ENCODE measurements at regions not wholly inside any gene's neighbourhood (a gene's known extent, or its start where the extent isn't known, plus 50 kb on each side); places are given as distances from the start of the nearest gene placed in this dataset.
"Not testable (repeated sequence)": the region's sequence is repeated elsewhere in the genome, so short reads cannot be mapped to it uniquely, and the experiment has no call there.

DNA sequence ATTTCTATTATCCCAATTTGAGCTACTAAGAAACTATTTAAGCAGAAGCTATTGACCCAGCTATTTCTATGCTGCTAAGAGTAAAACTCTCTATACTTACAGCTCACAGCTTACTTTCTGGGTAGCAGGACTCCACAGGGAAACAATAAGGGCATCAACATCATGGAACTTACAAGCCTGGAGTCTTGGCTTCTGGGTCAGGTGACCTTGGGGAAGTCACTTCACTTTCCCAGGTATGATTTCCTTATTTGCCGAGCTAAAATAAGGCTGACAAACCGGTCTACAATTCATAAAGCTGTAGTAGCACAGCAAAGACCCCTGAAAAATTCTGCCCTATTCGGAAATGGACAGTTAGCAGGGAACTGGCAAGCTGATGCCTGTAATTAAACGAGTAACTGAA lies 278.3 kb upstream of the NR2F2 start:
- no peak for DNase-seq

- no peak for DNase-seq
These were observed 277.9 kb upstream of the NR2F2 start for GRCh38 chr15:96052572-96053030.

DNA sequence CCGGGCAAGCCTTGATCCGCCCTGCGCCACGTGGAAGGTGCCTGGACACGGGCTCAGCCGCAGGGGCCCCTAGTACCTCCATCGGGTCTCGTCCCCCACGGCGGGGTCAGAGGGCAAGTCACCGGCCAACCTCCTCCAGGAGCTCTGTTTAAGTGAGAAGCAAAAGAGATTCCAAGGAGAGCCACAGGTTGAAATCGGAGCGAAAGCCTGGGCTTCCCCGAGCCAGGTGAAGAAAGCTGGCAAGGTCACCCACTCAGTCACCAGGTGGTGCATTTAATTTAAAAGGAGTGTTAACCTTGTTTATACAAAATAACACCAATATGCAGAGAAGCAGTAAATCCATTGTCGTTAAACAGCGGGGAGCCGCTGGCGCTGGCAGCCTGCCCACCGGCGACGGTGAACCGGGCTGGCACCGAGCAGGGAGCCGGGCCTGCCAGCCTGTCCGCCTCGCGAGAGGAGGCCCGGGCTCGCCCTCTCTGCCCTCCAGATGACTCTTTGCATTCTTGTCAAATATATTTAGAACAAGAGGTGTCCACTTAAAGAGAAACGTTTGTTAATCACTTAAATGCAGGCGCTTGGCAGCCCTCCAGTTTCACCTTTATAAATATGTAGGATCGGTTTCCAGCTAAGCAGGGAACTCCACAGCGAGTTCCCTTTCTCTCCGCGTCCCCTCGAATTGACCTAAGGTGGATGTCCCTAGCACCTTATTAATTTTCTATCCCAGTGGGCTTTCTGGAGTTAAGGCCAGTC lies 277.3 kb upstream of the NR2F2 start:
- DNase-seq: no peak

DNA sequence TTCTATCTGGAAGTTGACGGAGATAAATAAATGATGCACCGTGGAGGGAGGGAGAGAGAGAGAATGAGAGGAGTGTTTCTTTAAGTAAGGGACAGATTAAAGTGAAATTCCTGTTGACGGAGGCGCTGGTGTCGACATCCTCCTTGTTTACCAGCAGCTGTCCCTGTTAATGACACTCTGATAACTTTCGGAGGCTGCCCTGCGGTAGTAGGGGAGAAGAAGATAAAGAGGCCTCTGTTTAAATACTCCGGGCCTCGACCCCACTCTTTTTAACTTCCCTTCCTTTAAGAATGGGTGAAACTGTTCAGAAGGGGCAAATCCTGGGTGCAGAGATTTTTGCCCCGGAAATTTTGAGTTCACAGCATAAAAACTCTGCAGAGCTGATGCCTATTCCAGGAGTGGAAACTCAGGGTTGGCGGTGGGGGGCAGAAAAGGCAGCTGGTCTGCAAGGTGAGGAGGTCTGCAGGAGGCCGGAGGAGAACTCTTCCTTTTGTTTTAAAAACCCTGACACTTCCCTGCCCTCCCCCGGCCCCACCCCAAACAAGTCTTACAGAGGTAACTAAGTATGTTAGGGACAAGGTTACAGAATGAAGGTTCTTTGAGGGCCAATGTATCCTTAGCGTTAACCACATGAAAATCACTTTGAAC lies 276.6 kb upstream of the NR2F2 start:
- DNase-seq: no peak

DNA sequence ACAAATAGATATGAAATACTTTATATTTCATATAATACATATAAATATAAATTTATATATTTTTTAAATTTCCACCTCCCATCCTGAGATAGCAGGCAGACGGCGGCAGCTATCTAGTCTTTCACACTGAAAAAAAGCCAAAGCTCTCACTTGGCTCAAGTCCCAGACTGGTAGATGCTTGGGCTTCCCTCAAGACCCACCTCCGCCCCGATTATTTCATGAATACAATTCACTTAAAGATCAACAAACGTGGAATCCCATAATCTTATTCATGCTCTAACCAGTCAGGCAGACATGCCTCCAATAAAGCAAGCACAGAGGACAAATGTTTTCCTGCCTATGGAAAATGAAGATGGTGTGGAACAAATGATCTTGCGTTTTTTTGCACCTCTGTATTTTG lies 275.9 kb upstream of the NR2F2 start:
- no peak for DNase-seq

DNA sequence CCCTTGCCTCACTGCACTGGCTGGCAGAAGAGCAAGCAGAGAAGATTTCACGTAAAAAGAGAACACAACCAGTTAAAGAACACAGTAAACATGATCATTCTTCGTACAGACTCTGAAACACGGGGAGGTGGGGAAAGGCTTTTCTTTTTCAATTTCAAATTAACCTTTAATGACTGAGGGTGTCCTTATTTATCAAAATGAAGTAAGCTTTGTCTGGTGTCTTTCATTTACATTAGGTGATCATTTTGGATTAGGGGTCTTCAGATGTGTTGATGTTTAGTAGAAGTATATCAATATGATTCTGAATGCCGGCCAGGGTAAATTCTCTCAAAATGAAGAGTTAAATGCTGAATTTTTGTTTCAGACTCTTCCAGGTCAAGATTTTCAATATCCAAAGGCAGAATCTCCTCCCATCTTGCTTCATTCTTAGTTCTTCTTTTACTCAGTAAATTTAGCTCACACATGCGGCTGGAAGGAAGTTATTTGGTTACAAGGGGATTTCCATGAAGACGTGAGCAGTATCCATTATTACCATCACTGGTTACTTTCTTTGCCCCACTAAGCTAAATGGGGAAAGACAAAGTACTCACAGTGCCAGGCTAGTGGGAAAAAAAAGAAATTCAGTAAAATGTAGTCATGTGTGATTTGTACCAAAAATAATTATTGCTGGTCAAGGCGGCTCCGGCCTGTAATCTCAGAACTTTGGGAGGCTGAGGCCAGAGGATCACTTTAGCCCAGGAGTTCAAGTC lies 272.2 kb upstream of the NR2F2 start:
- DNase-seq: no peak

GRCh38 chr15:96058852-96059103 lies 271.7 kb upstream of the NR2F2 start:
- not testable (repeated sequence) for DNase-seq

DNA sequence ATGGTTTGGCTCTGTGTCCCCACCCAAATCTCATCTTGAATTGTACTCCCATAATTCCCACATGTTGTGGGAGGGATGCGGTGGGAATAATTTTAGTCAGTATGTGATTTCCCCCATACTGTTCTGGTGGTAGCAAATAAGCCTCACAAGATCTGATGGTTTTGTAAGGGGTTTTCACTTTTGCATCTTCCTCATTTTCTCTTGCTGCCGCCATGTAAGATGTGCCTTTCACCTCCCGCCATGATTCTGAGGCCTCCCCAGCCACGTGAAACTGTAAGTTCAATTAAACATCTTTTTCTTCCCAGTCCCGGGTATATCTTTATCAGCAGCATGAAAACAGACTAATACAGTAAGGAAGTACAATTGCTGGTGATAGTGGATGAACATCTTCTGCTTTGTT lies 269.9 kb upstream of the NR2F2 start:
- DNase-seq: not testable (repeated sequence)

GRCh38 chr15:96064351-96064756 lies 266.1 kb upstream of the NR2F2 start:
- no peak for DNase-seq

DNA sequence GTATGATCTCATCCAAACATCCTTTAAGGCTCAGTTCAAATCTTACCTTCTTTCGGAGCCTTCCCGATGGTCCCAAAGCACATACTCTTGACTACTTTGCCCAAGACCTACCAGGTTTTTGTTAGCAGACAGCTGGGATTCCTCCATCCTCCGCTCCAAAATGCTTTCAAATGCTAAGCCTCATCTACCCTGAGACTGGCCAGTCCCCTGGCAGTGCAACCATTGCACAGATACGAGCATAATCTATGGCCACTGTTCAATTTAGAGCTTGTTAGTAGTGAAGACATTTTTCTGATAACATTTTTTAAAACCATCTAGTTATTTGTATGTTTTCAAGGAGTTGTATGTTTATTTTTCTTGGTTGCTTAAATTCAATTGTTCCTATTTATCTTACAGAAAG lies 264.4 kb upstream of the NR2F2 start:
- DNase-seq: no peak

- no peak for DNase-seq
These were observed 263.5 kb upstream of the NR2F2 start for GRCh38 chr15:96066852-96067495.

- no peak for DNase-seq
These were observed 262.8 kb upstream of the NR2F2 start for GRCh38 chr15:96067677-96068076.

GRCh38 chr15:96068897-96069296 lies 261.6 kb upstream of the NR2F2 start:
- no peak for DNase-seq

- DNase-seq: no peak
These were observed 259.9 kb upstream of the NR2F2 start for GRCh38 chr15:96070636-96071035.

DNA sequence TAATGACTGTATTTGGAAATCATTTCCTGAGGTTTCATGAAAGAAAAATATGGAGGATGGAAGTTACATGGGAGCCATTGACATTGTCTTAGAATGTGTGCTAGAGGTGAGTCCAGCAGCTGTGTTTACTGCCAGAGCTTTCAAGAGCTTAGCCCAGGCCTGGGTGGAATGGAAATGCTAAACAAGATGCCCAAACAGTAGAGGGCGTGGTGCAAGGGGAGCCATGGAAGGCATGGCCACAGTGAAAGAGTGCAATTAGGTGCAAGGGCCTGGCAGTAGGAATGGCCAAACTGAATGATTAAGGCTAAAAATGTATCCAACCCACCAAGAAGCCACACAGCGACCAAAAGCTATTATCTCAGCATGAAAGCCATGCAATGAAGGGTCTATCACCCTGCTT lies 257.7 kb upstream of the NR2F2 start:
- DNase-seq: no peak

- DNase-seq: no peak
These were observed 256.6 kb upstream of the NR2F2 start for GRCh38 chr15:96073908-96074307.

GRCh38 chr15:96075895-96076294 lies 254.6 kb upstream of the NR2F2 start:
- no peak for DNase-seq

DNA sequence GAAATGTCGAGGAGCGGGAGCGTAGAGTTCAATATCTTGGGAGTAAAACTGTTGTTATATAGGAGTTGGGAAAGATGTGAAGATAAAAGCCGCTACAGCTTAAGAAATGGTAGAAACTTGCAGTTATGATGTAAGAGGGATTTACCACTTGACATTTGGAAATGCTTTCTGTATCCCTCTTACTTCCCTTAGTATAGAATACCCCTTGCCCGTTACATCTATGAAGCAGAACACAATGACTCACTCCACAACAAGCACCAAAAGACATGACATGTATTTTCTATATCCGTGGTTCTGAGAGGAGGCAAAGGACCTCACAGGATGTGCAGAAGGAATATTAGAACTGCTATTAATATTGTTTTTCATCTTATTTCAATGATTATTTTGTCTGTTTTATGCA lies 254.2 kb upstream of the NR2F2 start:
- DNase-seq: no peak

DNA sequence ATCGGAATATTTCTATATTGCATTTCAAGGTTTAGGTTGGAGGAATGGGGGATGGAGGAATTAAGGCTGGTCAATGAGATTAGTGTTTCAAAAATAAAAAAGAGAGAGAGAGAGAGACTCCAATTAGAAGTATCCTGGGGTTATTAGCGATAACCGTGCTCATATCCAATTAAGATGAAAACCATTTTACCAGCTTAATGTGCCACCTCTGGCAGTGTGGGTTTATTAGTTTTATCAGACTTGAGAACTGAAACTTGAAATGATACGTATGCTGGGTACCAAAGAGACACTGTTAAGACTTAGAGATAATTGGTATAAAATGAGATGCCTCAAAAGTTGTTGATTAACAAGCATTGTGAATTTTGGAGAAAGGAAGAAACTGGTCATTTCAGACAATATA lies 251.5 kb upstream of the NR2F2 start:
- no peak for DNase-seq

- DNase-seq: no peak
These were observed 250.6 kb upstream of the NR2F2 start for GRCh38 chr15:96079882-96080281.

GRCh38 chr15:96086164-96086563 lies 244.3 kb upstream of the NR2F2 start:
- no peak for DNase-seq

DNA sequence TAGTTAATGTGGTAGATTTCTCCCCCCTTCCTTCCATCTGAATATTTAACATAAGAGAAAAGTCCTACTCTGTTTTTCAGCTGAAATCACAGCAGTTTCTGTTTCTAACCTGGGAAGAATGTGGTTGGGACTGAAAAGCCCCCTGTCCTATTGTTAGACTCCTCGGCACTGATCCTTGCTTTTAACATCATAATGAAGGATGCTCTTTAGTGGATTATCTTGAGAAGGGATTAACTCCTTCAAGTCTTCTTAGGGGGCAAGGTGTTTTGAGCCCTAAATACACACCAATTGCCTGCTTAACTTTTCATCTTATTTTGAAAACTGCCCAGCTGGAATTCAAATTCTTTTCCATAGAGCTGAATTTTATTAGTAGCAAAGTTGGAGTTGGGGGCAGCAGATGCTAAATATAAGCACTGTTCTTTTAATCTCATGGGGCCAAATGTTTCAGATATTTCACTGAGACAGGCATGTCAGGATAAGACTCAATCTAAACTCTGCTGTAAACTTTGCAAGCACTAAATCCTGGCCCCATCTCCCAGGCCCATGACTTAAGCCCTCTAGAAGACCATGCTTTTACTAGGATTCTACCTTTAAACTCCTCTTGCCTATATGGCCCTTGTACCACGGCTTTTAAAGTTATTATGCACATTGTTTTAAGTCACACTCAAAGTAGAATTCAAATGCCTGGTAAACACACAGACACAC lies 243.2 kb upstream of the NR2F2 start:
- DNase-seq: no peak

- DNase-seq: no peak
These were observed 241.8 kb upstream of the NR2F2 start for GRCh38 chr15:96088650-96089049.

Measured in stimulated activated CD4-positive, alpha-beta T cell treated with anti-CD3 and anti-CD28 coated beads, Interleukin-4, amount 100 ng/mL, for 4 hours (primary cell).